Dermis blood vessel endothelial cell (primary cell): ENCODE measurements at regions not wholly inside any gene's neighbourhood (a gene's known extent, or its start where the extent isn't known, plus 50 kb on each side); places are given as distances from the start of the nearest gene placed in this dataset.
A peak's percentile ranks its signal among the peaks of the same experiment; 100 is the strongest.

ENCODE experiments used
- DNase-seq: peaks from one replicate; pipeline ENCODE4 v3.0.0; 2010

DNA sequence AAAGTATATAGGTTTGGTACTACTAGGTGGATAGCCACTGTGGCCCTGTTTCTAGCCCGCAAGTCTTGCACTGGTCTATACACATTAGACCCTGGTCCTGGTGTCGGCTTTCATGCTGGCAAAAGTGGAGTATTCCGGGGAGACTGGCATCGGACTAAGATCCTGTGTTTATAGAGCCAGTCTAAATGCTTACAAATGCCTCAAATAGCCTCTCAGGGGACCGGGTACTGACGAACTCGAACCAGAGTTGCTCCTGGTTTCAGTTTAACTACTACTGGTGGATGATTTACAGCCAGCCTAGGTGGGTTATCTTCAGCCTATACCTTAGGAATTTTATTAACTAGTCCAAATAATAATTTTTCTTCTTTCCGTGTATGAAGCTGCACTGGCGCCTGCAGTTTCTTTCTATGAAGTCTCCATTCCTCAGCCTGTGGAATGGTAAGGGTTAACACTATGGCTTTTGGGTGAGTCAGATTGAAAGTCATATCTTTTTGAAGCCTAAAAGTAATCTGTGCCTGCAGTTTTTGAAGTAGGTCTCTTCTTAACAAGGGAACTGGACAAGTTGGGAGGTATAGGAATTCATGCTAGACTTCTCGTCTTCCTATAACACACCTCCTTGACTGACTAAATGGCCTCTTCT lies 51.3 kb downstream of the OR10H4 start:
- no peak for DNase-seq

- DNase-seq = peak; percentile 29
Measured at GRCh38 chr19:16001481-16002312, 52.9 kb downstream of the OR10H4 start.

DNA sequence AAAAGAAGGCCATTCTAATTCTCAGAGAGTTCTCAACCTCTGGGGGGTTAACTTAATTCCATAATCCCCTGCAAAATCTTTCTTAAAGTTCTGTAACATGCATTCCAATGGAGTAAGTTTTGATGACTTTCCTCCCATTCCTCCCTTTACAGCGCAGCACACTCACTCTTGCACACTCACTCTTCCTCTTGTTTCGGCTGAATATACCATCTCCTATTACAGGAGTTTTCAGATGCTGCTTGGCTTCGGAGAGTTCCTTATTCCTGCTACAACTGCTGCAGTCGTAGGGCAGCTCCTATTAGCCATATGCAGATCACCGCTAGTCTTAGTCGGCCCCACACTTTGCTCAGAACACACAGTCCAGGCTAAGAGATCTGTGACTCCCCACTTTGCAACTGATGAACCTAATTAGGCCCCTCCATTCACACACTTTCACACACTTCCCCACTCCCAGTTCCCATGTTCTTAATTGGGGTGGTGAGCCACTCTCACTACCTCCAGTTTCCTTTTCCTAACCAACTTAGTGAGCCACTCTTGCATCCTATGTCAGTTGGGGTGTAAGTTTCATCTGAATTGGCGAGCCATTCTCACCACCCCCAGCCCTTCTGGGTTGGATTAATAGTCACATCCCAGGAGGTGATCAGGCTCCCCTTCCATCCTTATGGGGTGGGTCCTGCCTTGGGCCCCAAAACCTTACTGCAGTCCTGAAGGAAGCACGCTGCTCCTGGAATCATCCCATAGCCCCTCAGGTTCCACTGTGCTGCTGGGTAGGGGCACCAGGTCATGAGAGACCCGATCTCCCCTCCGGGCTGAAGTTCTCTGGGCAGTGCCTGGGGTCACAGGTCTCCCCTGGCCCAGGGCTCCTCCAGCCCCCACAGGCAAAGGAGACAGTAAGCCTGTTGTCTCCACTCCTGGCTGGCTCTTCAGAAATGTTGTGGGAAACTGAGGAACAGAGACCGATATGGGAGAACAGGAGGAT lies 53.9 kb downstream of the OR10H4 start:
- DNase-seq = no peak

GRCh38 chr19:16003391-16003790 lies 54.6 kb downstream of the OR10H4 start:
- no peak for DNase-seq

- DNase-seq = no peak
Measured at GRCh38 chr19:16005925-16006324, 57.1 kb downstream of the OR10H4 start.

DNA sequence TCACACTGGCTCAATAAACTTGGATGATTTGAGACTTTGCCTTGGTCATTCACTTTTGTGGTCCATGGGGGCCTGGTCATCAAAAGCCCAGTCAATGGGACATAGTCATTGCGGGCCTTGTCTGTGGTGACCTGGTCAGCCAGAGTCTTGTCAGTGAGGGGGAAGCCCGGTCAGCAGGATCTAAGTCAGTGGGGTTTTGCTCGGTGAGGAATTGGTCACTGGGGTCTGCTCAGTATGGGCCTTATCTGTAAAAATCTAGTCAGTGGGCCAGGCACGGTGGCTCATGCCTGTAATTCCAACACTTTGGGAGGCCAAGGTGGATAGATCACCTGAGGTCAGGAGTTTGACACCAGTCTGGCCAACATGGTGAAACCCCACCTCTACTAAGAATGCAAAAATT lies 63.7 kb upstream of the TPM4 start:
- no peak for DNase-seq

DNA sequence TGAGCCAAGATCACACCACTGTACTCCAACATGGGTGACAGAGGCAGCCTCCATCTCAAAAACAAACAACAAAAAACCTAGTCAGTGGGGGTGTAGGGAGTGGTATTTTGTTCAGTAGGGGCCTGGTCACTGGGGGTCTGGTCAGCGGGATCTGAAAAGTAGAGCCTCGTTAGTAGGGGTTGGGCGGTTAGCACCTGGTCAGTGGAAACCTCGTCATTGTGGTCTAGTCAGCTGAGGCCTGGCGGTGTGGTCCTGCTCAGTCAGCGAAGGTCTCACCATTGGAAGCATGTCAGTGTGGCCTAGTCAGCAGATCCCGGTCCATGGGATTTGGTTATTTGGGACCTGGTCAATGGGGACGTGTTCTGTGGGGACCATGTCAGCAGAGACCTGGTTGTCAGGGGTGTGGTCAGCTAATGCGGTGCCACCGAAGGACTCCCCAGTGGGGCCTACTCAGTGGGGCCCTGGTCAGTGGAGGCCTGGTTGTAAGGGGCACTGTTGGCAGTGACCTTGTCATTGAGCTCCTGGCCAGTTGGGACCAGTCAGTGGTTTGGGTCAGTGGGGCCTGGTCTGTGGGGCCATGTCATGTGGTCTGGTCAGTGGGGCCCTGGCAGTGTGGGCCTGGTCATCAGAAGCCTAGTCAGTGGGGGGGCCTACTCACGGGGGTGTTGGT lies 63.0 kb upstream of the TPM4 start:
- no peak for DNase-seq

- DNase-seq = no peak
Measured at GRCh38 chr19:16013851-16014840, 62.1 kb upstream of the TPM4 start.

- DNase-seq = no peak
Measured at GRCh38 chr19:16014923-16015804, 61.1 kb upstream of the TPM4 start.

DNA sequence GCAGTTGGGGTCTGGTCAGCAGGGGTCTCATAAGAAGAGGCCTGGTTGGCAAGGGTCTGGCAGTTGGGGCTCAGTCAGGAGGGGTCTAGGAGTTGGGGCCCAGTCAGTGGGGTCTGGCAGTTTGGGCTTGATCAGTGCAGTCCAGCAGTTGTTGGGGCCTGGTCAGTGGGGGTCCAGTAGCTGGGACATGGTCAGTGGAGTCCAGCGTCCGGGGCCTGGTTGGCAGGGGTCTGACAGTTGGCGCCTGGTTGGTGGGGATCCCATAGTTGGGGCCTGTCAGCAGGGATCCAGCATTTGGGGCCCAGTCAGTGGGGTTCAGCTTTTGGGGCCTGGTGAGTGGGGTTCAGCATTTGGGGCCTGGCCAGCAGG lies 60.5 kb upstream of the TPM4 start:
- no peak for DNase-seq

- DNase-seq = no peak
Measured at GRCh38 chr19:16016226-16017137, 59.8 kb upstream of the TPM4 start.

DNA sequence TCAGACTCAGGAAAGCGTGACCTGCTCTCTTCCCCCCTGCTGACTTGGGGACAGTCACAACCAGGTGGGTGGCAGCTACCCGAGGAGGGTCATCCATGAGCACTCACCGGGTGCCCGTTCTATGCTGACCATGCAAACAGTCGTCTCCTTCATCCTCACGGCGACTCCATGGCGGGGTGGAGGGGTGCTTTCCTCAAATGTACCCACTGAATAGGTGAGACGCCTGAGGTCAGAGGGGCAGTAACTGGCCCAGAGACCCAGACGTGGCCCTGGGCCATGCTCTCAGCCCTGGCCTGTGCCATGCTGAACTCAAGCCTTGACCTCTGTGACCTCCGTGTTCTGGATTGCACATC lies 59.2 kb upstream of the TPM4 start:
- no peak for DNase-seq

DNA sequence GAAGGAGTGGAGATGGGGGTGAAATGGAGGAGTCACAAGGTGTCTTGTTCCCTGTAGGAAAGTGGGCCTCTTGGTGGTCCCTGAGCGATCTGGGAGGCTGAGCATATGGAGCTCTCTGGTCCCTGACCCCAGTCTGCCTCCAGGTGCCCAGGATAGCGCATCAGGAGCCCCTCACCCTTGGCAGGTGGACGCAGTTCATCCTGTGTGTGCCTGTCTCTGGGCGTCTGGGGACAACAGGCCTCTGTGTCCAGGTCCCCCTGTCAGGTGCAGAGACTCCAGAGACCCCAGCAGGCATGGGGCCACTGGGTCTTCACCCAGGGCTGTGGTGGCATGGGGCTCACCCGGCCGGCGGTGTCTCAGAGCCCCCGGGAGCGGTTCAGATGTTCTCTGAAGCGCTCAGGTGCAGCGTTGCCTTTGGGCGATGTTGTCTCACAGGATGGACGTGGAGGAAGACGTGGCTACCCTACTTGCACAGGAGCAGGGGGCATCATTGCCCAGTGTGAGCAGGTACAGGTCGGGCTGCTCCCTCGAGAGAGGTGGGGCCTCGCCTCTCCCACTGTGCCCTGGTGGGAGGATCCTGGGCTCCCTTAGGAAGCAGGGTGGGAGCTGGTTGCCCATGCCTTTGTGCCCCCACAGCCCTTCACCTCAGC lies 58.1 kb upstream of the TPM4 start:
- no peak for DNase-seq

DNA sequence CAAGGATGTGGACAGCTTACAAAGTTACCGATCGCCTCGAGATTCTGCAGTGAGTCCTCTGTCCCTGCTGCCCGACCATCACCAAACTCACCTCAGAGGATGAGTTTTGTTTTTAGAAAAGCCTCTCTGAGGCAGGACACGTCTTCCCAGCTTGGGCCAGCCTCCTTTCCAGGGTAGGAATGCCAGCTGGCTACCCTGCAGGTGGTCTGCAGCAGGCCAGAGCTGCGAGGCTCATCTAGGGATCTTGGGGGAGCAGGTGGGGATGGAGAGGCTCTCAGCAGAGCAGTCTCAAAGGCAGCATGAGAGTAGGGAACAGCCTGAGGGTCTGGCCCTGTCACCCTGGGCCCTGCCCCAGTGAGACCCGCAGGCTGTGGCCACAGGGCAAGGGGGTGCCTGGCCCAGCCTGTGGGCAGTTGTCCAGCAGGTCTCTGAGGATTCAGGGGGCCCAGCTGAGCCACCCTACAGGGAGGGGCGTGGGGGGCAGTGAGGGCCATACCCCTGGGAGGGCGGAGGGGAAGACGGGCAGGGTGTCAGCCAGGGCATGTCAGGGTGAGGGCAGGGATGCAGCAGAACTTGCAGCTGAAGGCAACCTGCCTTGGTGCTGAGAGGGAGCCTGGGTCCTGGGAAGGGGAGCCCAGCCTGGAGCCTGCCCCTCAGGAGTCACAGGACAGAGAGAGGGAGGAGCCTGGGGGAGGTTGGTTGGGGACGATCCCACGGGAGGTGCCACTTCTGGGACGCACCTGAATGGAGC lies 57.3 kb upstream of the TPM4 start:
- DNase-seq = no peak

- DNase-seq = no peak
Measured at GRCh38 chr19:16019691-16020448, 56.4 kb upstream of the TPM4 start.

DNA sequence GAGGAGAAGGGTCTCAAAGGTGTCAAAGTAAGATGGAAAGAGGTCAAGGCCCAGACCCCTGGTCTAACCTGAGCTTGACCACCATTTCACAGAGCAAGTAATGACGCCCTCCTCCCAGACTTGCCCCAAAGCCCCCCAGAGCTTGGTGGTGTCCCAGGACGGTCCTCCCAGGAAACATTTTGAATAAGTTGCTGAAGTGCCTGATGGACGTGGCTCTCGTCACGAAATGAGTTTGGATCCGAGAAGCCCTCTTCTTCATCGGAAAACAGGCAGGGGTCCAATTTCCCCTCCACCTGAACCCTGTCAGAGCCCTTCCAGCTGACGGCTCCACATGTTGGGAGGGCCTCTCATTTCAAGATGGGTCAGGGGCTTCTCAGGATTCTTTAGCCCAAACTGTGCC lies 54.5 kb upstream of the TPM4 start:
- DNase-seq = no peak

- no peak for DNase-seq
Measured at GRCh38 chr19:16022251-16022650, 54.0 kb upstream of the TPM4 start.
